ENCODE measurements at regions not wholly inside any gene's neighbourhood (a gene's known extent, or its start where the extent isn't known, plus 50 kb on each side); places are given as distances from the start of the nearest gene placed in this dataset.

- DNase-seq (ENCODE audit: low spot score) = no peak
These were observed 89.0 kb downstream of the UNCX start for GRCh38 chr7:1321411-1322239.

DNA sequence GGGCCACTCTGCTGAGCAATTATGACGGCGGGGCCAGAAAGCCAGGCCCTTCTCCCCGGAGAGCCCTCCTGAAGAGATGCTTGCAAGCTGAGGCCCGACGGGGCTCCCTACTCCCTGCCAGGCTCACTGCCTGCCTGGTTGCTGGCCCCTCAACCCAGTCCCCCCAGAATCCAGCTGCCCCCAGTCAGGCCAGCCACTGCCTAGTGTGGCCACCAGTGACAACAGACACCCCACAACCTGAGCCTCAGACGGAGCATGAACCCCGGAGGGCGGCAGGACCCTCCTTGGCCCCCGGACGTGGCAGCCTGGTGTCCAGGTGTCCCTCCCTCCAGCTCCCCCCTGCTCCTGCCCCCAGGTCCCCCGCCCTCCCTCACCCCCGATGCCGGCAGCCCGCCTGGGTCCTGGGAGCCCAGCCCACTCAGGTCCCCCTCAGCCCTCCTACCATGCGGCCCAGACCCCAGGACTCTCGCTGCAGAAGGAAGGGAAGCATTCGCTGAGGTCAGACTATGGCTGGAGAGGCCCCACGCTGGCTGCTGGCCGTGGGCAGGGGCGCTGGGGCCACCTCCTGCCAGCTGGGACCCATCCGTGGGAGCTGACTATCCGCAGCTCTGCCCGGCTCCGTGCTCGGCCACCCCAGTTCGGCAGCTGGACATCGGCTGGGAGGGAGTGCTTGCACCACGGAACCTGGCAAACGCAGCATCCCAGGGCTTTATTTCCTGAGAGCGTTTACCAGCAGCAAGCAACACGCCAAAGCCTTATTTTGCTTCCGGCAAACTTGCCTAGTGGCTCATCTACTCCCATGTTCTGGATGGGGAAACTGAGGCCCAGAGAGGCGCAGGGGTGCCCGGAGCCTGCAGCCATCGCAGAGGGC, 89.8 kb downstream of the UNCX start:
- no peak for DNase-seq (ENCODE audit: low spot score)

DNA sequence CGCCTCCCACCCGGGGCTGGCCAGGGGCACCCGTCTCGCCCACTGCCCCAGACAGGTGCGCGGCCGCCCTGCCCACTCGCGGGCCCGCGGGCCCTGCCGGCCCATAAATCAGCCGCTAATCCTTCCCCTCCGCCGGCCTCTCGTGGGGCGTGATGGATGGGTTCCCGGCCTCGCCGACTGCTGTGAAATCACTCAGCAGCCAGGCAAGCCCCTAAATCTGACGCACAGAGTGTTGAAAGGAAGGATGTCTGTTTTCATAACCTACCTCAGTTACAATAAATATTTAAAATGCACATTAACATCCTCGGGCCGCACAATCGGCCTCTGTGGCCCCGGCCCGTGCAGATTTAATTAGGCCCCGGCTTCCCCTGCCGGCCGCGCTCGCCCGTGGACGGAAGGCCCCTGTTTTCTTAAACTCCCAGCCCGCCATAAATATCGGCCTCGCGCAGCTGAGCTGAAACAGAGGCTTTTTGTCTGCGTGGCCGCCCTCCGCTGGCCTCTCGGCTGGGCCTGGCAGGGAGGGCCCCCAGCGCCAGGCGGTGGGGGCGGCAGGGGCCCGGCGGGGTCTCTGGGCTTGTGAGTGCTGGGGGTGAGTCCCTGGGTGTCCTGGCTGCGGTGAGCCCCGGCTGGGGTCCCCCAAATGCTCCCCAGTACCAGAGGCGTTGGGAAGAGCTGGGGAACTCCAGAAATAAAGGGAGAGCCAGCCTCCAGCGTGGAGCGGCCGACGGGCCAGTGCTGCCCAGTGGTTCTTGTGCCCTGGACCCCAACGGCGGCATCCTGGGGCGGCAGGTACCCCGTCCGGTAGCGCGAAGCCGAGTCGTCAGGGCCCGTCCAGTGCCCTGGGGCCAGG, 90.7 kb downstream of the UNCX start:
- no peak for DNase-seq (ENCODE audit: low spot score)

DNA sequence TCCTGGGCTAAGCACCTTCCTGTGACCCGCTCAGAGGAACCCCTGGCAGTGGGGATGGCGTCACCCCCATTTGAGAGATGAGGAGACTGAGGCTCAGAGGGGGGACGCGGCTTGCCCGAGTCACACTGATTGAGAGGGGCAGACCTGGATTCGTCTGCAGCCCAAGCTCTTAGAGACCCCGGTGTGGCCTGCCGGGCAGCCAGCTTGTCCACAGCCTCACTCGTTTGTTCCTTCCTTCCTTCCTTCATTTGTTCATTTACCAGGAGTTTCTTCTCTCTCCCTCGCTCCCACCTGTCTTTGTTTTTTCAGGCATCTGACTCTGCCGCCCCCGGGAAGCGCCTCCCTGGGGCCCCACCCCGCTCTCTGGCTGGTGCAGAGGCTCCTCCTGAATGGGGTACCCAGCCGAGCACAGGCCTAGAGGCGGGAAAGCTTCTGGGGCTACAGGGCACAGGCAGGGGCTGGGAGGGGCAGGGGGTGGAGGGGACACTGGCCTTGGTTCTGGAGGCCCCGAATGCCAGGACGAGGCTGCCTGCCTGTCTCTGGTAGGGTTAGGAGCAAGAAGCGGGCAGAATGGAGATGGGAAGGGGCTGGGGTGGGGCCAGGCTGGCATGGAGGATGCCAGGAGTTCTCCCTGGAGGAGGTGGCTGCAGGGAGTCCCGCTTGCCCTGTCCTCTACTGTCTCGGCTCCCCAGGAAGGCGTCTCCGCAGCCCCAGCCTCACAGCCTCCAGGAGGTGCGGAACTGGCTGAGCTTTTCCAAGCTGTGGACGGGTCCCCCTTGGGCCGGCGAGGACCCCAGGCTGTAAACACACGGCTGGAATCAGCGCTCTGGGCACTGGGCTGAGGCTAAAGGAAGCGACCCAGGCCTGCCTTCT, 91.6 kb downstream of the UNCX start:
- no peak for DNase-seq (ENCODE audit: low spot score)

DNA sequence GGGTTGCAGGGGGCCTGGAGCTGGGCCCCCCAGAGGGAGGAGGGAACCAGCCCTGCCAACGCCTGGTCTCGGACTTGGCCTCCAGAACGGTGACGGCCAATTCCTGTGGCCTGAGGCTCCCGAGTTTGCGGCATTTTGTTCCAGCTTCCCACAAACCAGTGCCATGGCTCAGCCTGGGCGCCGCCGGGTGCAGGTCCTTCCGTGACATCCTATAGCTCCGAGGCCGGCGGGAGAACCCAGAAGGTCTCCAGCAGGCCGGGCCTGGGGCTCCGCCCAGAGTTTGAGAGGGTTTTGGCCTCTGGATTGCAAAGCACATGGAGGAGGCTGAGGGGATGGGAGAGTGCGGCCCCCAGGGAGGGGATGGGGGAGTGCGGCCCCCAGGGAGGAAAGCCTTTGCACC, 92.6 kb downstream of the UNCX start:
- no peak for DNase-seq (ENCODE audit: low spot score)

- DNase-seq (ENCODE audit: low spot score) = no peak
These were observed 93.2 kb downstream of the UNCX start for GRCh38 chr7:1325646-1326510.

- no peak for DNase-seq (ENCODE audit: low spot score)
These were observed 93.8 kb downstream of the UNCX start for GRCh38 chr7:1326511-1326785.

- no peak for DNase-seq (ENCODE audit: low spot score)
These were observed 96.6 kb downstream of the UNCX start for GRCh38 chr7:1329261-1329660.

DNA sequence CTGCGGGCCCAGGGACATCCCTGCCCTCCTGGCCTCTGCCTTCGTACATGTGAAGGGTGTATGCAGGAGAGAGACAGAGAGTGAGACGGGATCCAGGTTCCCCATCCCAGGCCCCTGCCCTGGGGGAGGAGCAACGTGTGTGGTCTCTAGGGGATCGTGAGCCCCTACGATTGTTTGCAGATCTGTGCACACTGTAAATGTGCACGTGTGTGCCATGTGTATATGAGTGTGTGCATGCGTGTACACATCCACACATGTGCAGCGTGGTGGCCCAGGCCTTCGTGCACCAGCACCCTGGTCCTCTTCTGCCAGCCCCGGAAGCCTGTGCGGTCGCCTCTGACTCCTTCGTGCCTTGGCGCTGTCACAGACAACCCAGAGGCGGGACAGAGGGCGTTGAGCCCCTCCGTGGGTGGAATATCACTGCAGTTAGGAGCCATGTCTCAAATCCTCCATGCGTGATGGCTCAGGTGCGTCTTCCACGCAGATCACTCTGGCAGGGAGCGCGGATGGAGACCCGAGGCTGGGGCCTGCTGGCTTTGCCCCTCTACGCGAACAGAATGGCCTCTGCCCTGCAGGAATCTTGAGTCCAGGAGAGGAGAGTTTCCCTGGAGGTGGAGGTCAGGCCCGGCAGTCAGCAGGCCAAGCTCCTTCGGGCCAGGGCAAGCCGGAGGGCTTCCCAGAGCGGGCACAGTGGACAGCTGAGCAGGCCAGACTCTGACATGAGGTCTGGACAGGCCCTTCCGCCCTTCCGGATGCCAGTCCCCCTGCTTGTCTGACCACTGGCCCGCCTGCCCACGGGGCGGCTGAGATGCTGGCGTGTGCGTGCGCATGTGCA, 97.5 kb downstream of the UNCX start:
- no peak for DNase-seq (ENCODE audit: low spot score)

DNA sequence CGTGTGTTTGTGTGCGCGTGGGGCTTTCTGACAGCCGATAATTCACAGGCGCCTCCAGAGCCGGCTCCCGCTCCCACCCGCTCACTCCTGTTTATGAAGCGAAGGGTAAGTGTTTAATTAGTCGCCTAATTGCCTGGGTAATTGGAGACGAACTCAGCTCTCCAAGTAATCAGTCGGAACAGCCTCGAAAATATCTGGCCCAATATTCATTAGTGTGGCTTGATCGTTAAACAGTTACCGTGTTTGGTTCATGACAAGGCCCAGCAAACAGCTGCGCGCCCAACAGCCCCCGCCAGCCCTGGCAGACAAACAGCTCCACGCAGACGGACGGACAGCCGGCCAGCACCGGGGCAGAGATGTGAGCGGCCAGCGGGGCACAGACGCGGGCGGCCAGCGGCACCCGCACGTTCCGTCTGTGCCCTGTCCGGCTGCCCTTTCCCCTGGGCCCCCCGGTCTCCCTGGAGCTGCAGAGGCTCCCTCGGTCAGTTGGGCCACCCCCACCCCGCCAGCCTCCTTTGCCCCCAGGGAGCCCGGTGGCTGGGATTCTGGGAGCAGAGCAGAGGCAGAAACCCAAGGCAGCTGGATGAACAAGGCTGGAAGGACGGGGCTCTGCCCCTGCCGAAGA, 98.2 kb downstream of the UNCX start:
- DNase-seq (ENCODE audit: low spot score) = no peak

DNA sequence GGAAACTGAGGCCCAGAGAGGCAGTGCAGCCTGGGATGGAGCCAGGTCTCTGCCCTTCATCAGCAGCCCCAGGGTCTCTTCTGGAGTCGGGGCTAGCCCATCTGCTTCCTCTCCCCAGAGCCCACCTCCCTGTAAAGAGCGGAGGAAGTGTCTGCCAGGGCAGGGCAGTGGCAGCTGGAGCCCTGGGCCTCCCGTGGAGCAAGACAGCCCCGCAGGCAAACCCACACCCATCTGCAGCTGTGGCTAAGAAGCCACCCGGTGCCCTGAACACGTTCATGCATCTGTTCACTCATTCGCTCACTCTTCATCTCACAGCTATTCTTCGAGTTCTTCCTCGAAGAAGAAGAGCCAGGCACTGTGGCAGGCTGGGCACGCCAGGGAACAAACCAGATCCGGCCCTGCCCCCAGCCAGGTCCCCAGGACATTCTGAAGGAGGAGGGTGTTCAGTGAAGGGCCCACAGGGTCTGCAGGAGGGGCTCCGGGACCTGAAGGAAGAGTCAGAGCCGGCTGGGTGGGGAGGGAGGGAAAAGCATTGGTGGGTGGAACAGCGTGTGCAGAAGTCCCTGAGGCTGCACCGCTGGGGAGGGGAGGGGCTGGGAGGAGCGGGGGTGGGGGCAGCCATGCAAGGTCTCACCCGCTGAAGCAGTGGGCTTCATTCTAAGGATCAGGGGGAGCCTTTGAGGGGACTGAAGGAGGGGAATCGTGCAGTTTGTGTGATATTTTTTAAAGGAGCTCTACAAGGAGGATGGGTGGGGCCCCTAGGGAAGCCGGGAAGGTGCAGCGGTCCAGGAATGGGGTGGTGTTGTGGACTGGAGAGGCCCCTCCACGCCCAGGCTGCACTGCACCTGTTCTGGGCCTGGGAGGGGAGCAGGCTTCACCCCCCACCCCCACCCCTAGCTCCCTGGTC, 99.1 kb downstream of the UNCX start:
- no peak for DNase-seq (ENCODE audit: low spot score)

DNA sequence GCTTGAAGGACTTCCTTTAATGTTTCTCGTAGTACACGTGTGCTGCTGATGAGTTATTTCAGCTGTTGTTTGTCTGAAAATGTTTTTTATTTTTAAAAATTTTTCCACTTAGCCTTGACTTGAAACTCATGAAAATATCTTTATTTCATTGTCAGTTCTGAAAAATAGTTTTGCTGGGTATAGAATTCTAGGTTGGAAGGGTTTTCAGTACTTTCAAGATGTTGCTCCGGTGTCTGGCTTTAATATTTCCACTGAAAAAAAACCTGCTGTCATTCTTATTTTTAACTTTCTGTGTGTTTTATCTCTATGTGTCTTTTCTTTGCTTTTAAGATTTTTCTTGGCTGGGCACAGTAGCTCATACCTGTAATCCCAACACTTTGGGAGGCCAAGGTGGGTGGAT, 103.8 kb downstream of the UNCX start:
- no peak for DNase-seq (ENCODE audit: low spot score)

DNA sequence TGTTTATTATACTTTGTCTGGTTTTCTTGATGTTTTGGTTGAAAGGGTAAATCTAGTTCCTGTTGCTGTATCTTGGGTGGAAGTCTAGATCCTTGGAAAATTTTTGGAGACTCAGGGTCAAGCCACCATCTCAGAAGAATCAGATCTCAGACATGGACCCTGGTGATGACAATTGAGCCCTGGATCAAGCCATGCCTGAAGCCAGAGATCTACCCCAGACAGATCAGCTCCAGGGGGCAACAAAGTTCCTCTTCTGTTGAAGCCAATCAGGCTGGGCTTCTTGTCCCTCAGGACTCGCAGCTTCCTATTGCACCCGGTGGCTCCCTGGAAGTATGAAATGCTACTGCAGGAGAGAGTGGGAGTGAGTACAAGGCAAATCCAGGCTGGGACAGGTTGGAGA, 106.9 kb downstream of the UNCX start:
- no peak for DNase-seq (ENCODE audit: low spot score)

DNA sequence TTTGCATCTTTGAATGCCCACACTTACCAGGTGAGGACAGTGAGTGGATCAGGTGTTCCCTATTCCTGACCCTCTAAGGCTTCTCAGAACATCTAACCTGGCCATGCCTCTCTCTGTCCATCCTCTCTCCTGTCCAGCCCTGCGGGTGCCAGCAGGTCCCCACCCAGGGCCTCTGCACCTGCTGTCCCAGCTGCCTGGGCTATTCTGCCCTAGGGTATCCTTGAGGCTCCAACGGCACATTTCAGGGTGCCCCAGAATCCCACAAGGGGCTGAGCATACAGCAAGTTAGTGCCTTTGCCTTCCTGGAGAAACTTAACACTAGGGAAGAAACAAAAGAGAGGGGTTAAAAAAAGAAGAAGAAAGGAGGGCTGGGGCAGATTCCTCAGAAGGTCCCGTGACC, 107.4 kb downstream of the UNCX start:
- DNase-seq (ENCODE audit: low spot score) = no peak

- DNase-seq (ENCODE audit: low spot score) = no peak
These were observed 108.0 kb downstream of the UNCX start for GRCh38 chr7:1340461-1341360.

DNA sequence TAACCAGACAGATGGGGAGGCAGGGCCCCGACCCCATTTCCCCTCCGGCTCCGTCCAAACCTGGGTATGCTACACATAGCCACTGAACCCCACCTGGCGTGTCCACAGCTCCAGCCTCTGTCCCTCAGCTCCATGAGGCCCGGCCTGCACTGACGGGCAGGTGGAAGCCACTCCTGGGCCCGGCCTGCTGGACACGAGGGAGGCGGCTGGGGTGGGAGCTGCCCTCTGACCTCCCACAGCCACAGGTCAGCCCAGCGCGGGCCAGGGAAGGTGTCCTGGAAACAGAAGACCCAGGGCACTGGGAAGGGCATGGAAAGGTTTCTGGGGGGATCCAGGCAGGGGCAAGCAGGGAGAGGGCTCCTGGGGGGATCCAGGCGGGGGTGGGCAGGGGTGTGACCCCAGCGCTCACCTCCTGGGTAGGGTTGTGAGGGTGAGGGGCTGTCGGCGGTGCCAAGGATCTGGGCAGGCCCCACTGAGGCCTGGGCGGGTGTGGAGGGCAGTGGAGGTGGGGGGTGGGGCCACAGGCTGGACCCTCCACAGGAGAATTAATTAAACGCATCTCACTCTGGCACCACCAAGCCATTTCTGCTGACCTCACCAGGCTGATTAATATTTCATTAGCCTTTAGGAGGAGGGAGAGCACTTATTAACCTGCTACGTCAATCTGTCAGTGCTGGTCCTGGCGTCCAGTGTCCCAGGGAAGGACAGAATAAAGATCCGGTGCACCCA, 108.9 kb downstream of the UNCX start:
- DNase-seq (ENCODE audit: low spot score) = no peak
